ENCODE measurements at regions not wholly inside any gene's neighbourhood (a gene's known extent, or its start where the extent isn't known, plus 50 kb on each side); places are given as distances from the start of the nearest gene placed in this dataset.

GRCh38 chr17:15891318-15891717 lies 53.6 kb upstream of the ADORA2B start:
- H3K27ac ChIP-seq (ENCODE audit: low read depth, low read length): no peak overlapping the region
- H3K4me2 ChIP-seq (ENCODE audit: low read length): no peak overlapping the region
- no peaks in the 10 kb centered on the region for H3K9me2 ChIP-seq (replicated peaks; ENCODE audit: control insufficient read depth, low read length)
- no peak overlapping the region for H3K4me3 ChIP-seq (ENCODE audit: low read length)
- no peaks in the 10 kb centered on the region for H3F3A ChIP-seq (ENCODE audit: control insufficient read depth, insufficient read depth)
- H3K36me3 ChIP-seq (ENCODE audit: control insufficient read depth, low read length): no peaks in the 10 kb centered on the region
- no peaks in the 10 kb centered on the region for H4K20me1 ChIP-seq (ENCODE audit: control insufficient read depth, insufficient read depth, low read depth, low read length)
- H3K4me1 ChIP-seq (ENCODE audit: control insufficient read depth, low read length): no peaks in the 10 kb centered on the region
- no peaks in the 10 kb centered on the region for H3K9me3 ChIP-seq (ENCODE audit: control insufficient read depth, insufficient read depth, low read length)
- no peaks in the 10 kb centered on the region for H3K27me3 ChIP-seq (ENCODE audit: control insufficient read depth, low read length)
- TF ChIP-seq CTCF (IDR thresholded peaks at IDR 0.05; ENCODE audit: low read depth, low read length, poor library complexity, severe bottlenecking) (no peak), EZH2phosphoT487 (IDR thresholded peaks at IDR 0.05; ENCODE audit: borderline replicate concordance, low read length) (no peak)
- no peaks in the 10 kb centered on the region for H3K79me2 ChIP-seq (ENCODE audit: control insufficient read depth, low read length)

- Histone ChIP-seq H3K4me1 (ENCODE audit: control insufficient read depth, low read length) (no peaks in the 10 kb centered on the region), H3K4me3 (ENCODE audit: low read length) (no peak overlapping the region)
Observed at GRCh38 chr17:15892244-15892643, 52.7 kb upstream of the ADORA2B start.

GRCh38 chr17:15892731-15893657 lies 51.9 kb upstream of the ADORA2B start:
- Histone ChIP-seq H3K4me2 (ENCODE audit: low read length) (no peak overlapping the region), H3K27ac (ENCODE audit: low read depth, low read length) (no peak overlapping the region), H3K4me1 (ENCODE audit: control insufficient read depth, low read length) (no peaks in the 10 kb centered on the region), H3K27me3 (ENCODE audit: control insufficient read depth, low read length) (no peaks in the 10 kb centered on the region), H3K4me3 (ENCODE audit: low read length) (no peak overlapping the region), H4K20me1 (ENCODE audit: control insufficient read depth, insufficient read depth, low read depth, low read length) (no peaks in the 10 kb centered on the region), H3F3A (ENCODE audit: control insufficient read depth, insufficient read depth) (no peaks in the 10 kb centered on the region), H3K36me3 (ENCODE audit: control insufficient read depth, low read length) (no peaks in the 10 kb centered on the region), H3K9me2 (replicated peaks; ENCODE audit: control insufficient read depth, low read length) (no peaks in the 10 kb centered on the region), H3K79me2 (ENCODE audit: control insufficient read depth, low read length) (no peaks in the 10 kb centered on the region), H3K9me3 (ENCODE audit: control insufficient read depth, insufficient read depth, low read length) (no peaks in the 10 kb centered on the region)
- TF ChIP-seq CTCF (IDR thresholded peaks at IDR 0.05; ENCODE audit: low read depth, low read length, poor library complexity, severe bottlenecking): no peak
- TF ChIP-seq EZH2phosphoT487 (IDR thresholded peaks at IDR 0.05; ENCODE audit: borderline replicate concordance, low read length): no peak

More at GRCh38 chr17:15892244-15892643, 52.7 kb upstream of the ADORA2B start:
- Histone ChIP-seq H3K9me2 (replicated peaks; ENCODE audit: control insufficient read depth, low read length) (no peaks in the 10 kb centered on the region), H3K9me3 (ENCODE audit: control insufficient read depth, insufficient read depth, low read length) (no peaks in the 10 kb centered on the region), H3K36me3 (ENCODE audit: control insufficient read depth, low read length) (no peaks in the 10 kb centered on the region), H3F3A (ENCODE audit: control insufficient read depth, insufficient read depth) (no peaks in the 10 kb centered on the region), H3K27me3 (ENCODE audit: control insufficient read depth, low read length) (no peaks in the 10 kb centered on the region), H3K79me2 (ENCODE audit: control insufficient read depth, low read length) (no peaks in the 10 kb centered on the region), H3K27ac (ENCODE audit: low read depth, low read length) (no peak overlapping the region), H3K4me2 (ENCODE audit: low read length) (no peak overlapping the region), H4K20me1 (ENCODE audit: control insufficient read depth, insufficient read depth, low read depth, low read length) (no peaks in the 10 kb centered on the region)
- TF ChIP-seq EZH2phosphoT487 (IDR thresholded peaks at IDR 0.05; ENCODE audit: borderline replicate concordance, low read length) (no peak), CTCF (IDR thresholded peaks at IDR 0.05; ENCODE audit: low read depth, low read length, poor library complexity, severe bottlenecking) (no peak)
